Hematopoietic multipotent progenitor cell (in vitro differentiated cells): ENCODE measurements at regions not wholly inside any gene's neighbourhood (a gene's known extent, or its start where the extent isn't known, plus 50 kb on each side); places are given as distances from the start of the nearest gene placed in this dataset. TPM values are rescaled to one million over a fixed set of nuclear protein-coding genes. Genes with fewer than 3 reads are reported as not detected.

Source experiments
- DNase-seq, 3 donors: peaks; one replicate each; pipeline ENCODE4 v3.0.0-alpha.2; 2011 to 2015; ENCODE audit warnings: low read depth in 2 of 3, low spot score in 2 of 3
- small RNA-seq: library from RNA; depleted of rRNA; stranded (forward); fragments of <200 nt; gene quantifications from one replicate; pipeline ENCODE3, GENCODE V24; 2012

DNA sequence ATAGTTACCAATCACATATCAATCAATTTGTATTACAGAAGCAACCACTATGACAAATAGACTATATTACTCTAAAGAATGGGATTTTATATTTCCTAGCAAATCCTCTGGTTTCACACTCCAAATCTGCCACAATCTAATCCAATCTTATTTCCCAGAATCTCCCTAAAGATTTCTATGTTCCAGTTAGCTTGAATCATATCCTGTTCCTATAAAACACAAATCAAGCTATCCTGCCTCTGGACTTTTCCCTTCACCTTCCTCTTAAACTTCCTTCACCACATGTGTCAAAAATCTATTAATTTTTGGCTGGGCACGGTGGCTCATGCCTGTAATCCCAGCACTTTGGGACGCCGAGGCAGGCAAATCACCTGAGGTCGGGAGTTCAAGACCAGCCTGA lies 50.0 kb downstream of the PIK3C2A start:
- no peak for DNase-seq

DNA sequence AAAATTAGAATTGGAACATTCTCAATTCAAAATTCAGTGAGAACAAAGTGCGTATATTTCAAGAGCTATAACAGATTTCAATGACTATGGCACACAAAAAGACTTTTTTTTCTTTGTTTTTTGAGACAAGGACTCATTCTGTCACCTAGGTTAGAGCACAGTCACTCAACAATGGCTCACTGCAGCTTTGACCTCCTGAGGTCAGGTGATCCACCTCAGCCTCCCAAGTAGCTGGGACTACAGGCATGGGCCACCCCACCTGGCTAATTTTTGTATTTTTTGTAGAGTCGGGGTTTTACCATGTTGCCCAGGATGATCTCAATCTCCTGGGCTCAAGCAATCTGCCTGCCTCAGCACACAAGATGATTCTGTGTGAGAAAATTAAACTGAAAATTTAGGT lies 51.5 kb downstream of the PIK3C2A start:
- no peak for DNase-seq

DNA sequence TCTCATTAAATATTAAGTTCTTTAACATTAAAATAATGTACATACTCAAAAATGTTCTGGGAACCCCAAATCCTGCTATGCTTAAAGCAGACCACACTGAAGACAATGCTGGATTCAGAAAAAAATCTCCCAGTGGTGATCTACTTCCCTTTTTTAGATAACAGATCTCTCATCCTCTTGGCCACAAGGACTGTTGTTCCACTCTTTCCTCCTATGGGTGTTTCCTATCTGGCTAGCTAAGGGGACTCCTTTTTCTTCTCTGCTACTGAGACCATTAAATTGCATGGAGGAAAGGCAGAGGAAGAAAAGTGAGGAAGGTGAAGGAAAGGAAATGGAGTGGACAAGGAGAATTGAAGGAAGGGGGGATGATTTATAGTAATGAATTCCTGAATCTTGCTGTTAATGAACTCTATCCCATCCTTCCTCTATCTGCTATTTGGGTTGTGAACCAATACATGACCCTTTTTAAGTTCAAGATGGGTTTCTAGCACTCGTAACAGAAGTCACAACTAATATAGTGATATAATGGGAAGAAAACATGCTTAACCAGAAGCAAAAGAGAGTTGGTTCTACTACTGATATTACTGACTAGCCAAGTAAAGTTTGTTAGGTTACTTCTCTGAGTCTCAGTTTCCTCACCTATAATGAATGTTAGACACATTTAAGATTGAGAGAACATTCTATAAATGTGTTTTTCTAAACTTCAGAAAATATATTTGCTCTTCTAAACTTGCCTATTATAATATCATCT lies 53.2 kb downstream of the PIK3C2A start:
- DNase-seq, result peak in 2 of 3 donors; percentile 33 to 51

- DNase-seq, result peak in 1 of 3 donors; percentile 50
These were observed 54.0 kb downstream of the PIK3C2A start for GRCh38 chr11:17153757-17154156.

- no peak for DNase-seq
These were observed 55.5 kb downstream of the PIK3C2A start for GRCh38 chr11:17152306-17152705.

DNA sequence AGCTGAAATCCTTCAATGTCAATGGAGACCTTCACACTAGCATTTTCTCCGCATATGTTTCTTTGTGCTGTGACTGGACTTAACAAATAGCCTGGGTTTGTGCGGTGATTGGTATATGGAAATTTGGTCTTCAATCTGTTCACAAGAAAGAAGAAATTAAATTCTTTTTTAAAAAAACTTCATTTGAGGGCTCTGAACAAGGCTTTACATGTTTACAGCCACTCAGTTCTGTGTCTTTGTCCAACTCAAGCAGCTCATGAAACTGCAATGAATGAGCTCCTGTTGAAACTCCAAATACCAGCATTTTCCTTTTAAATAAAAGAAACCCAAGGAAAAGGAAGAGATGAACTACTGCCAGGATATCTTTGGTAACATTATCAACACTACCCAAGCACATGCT lies 57.3 kb downstream of the PIK3C2A start:
- DNase-seq, result no peak

- no peak for DNase-seq
These were observed 59.2 kb downstream of the PIK3C2A start for GRCh38 chr11:17148536-17148935.

DNA sequence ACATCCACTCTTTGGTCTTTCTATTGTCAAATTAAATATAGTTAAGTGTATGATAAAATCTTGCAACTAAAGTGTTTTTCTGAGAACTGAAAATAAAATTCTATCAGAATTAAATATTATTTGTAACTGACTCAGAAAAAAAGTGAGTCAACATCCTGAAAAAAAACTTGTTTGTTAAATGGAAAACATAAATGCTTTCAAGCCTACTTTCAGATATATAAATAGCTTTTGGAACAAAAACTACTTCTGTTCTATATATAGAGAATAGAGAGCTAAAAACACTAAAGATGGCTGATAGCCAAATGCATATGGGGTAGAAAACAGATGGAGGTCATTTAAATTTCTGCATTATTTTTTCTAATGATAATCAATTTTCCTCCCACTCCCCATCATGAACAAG lies 61.8 kb downstream of the PIK3C2A start:
- DNase-seq, result no peak

DNA sequence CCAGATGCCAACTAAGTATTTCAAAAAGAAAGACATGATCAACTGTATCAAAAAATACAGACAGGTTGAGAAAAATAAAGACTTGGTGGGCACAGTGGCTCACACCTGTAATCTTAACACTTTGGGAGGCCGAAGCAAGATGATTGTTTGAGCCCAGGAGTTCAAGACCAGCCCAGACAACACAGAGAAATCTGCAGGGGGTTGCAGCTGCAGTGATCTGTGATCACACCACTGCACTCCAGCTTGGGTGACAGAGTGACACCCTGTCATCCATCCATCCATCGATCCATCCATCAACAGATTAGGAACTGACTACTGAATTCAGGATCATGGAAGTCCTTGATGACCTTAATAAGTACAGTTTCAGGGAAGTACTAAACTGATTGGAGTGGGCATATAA lies 65.0 kb upstream of the RPS13 start:
- DNase-seq, result no peak

GRCh38 chr11:17141156-17141555 lies 63.7 kb upstream of the RPS13 start:
- no peak for DNase-seq

- DNase-seq, result no peak
These were observed 61.1 kb upstream of the RPS13 start for GRCh38 chr11:17138562-17138961.

DNA sequence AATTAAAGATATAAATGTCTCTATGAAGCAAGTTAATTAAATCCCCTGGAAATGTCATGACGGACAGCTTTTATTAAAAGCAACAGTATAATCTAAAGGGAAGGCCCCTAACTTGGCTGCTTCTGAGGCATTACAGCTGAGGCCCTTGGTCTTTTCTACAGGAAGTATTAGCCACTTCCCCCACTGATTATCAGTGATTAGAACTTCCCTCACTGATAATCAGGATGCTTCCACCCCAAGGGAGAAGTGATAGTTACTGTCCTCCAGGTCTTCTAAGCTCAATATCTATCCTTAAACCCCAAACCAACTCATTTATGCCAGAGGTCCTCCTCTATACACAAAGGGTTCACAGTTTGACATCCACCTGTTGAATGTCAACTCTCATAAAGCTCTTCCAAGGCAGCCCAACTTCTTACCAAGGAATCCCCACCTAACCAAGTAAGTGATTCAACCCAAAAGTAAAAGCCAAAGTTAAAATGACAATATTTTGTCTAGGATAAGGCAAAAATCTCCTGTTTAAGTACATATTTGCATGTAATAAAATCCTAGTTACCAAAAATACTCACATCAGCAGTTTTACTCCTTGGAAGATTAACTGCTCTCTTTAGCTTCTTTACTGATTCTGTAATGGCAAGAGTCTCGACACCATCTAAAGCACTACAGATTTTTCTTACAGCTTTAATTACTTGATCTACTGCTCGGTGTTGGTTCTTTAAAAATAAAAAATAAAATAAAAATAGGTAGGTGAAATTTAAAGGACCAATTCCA lies 58.6 kb upstream of the RPS13 start:
- no peak for DNase-seq

DNA sequence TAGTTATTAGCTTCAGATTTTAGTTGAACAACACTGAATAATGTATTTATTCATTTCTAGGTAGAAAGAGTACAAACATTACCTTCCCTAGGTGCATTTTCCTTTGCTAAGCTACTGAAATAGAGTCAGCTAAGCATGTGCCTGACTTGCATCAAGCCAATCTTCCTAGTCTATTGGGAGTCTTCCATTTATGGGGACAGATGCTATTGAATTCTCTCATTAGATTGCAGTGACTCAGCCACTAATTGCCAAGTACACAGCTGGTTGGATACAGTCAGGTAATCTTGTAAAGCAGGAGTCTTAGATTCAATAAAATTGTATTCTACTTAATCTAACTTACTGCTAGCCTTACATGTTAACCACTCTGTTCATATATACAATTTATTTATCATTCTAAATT lies 55.2 kb upstream of the RPS13 start:
- DNase-seq, result no peak

DNA sequence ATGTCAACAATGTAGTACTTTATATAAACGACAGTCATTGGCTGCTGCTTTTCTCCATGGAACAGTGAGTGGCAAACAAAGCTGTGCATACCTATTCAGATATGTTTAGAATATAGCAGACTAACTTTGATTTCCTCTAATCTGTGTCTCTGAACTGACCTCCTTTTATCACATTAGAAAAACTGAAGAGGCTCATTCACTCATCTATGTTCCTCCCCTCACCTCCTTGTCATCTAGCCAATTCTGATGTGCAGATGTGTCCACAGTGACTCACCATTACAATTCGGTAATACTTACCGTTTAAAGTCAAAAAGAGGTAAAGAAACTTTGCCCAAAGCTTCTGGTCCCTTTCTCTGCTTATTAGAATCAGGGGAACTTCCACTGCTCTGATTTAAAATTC lies 51.5 kb upstream of the RPS13 start:
- DNase-seq, result no peak

Small RNA genes in the stretch of these regions (small RNA-seq; reads per million reads assigned to genes)
- not detected for gene AC126389.1
